ENCODE measurements at regions not wholly inside any gene's neighbourhood (a gene's known extent, or its start where the extent isn't known, plus 50 kb on each side); places are given as distances from the start of the nearest gene placed in this dataset.

- Histone ChIP-seq H3K9me3 (ENCODE audit: control insufficient read depth, insufficient read depth, low read length) (no peaks in the 10 kb centered on the region), H3K27me3 (ENCODE audit: control insufficient read depth, insufficient read depth, low read length) (no peaks in the 10 kb centered on the region), H3K4me3 (ENCODE audit: low read depth, low read length) (no peak overlapping the region), H3K4me1 (ENCODE audit: control insufficient read depth, insufficient read depth, low read length) (no peaks in the 10 kb centered on the region), H3K36me3 (ENCODE audit: control insufficient read depth, insufficient read depth, low read length) (no peaks in the 10 kb centered on the region), H3K27ac (ENCODE audit: low read depth, low read length) (no peak overlapping the region)
- DNase-seq (ENCODE audit: low read depth in 4 of 6, low spot score in 6 of 6) = no peak
- 87% methylated on average over 6 of the region's 8 CpGs for WGBS (ENCODE audit: insufficient coverage)
These were observed 180.7 kb downstream of the EVX1 start for GRCh38 chr7:27423290-27423689.

- no peaks in the 10 kb centered on the region for H3K9me3 ChIP-seq (ENCODE audit: control insufficient read depth, insufficient read depth, low read length)
These were observed 181.2 kb downstream of the EVX1 start for GRCh38 chr7:27423821-27424220.

DNA sequence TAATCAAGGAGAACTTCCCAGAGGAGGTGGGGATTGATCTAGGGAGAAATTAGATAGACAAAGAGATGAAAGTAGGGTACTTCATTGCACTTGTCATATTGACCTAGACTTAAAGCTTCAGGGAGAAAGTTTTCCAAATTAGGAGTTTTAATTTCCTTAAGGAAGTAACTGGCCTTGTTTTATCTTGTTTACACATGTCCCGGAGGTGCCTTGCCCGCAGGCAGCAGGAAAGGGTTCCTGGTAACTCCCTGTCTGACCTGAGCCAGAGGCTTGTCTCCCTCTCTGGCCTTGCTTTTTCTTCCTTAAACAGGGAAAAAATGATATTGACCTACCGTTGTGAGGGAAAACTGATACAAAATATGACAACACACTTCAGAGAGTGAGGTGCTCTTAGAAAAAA is 181.6 kb downstream of the EVX1 start:
- WGBS (ENCODE audit: insufficient coverage) = 83% methylated on average over 2 of the region's 3 CpGs
- Histone ChIP-seq H3K36me3 (ENCODE audit: control insufficient read depth, insufficient read depth, low read length) (no peaks in the 10 kb centered on the region), H3K4me3 (ENCODE audit: low read depth, low read length) (no peak overlapping the region), H3K9me3 (ENCODE audit: control insufficient read depth, insufficient read depth, low read length) (no peaks in the 10 kb centered on the region), H3K4me1 (ENCODE audit: control insufficient read depth, insufficient read depth, low read length) (no peaks in the 10 kb centered on the region), H3K27ac (ENCODE audit: low read depth, low read length) (no peak overlapping the region), H3K27me3 (ENCODE audit: control insufficient read depth, insufficient read depth, low read length) (no peaks in the 10 kb centered on the region)
- DNase-seq (ENCODE audit: low read depth in 4 of 6, low spot score in 6 of 6) = no peak

More at GRCh38 chr7:27423821-27424220, 181.2 kb downstream of the EVX1 start:
- DNase-seq (ENCODE audit: low read depth in 4 of 6, low spot score in 6 of 6) = no peak
- no peak overlapping the region for H3K27ac ChIP-seq (ENCODE audit: low read depth, low read length)
- no peaks in the 10 kb centered on the region for H3K27me3 ChIP-seq (ENCODE audit: control insufficient read depth, insufficient read depth, low read length)
- no CpG with 5 or more reads among the region's 10 CpGs for WGBS (ENCODE audit: insufficient coverage)
- no peaks in the 10 kb centered on the region for H3K36me3 ChIP-seq (ENCODE audit: control insufficient read depth, insufficient read depth, low read length)
- no peak overlapping the region for H3K4me3 ChIP-seq (ENCODE audit: low read depth, low read length)
- no peaks in the 10 kb centered on the region for H3K4me1 ChIP-seq (ENCODE audit: control insufficient read depth, insufficient read depth, low read length)

DNA sequence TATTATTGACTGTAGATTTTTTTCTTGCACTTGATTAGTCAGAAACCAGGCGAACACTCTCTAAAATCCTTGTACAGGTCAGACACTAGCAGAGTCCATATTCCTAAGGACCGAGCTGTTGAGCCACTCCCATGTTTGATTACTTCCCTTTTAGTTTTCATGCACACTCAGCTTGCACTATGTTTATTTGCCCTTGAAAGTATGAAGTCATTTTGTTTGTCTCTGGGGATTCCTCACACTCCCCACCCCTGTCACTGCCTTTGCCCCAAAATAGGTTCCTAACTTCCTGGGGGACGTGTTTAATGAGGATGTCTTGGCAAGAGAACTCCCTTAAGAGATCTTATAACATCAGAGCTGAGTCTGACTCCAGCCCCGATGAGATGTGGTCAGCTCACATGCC is 182.1 kb downstream of the EVX1 start:
- 100% methylated on average over 1 of the region's 4 CpGs for WGBS (ENCODE audit: insufficient coverage)
- Histone ChIP-seq H3K4me1 (ENCODE audit: control insufficient read depth, insufficient read depth, low read length) (no peaks in the 10 kb centered on the region), H3K36me3 (ENCODE audit: control insufficient read depth, insufficient read depth, low read length) (no peaks in the 10 kb centered on the region), H3K27ac (ENCODE audit: low read depth, low read length) (no peak overlapping the region), H3K4me3 (ENCODE audit: low read depth, low read length) (no peak overlapping the region), H3K27me3 (ENCODE audit: control insufficient read depth, insufficient read depth, low read length) (no peaks in the 10 kb centered on the region), H3K9me3 (ENCODE audit: control insufficient read depth, insufficient read depth, low read length) (no peaks in the 10 kb centered on the region)
- no peak for DNase-seq (ENCODE audit: low read depth in 4 of 6, low spot score in 6 of 6)

- no peak overlapping the region for H3K4me3 ChIP-seq (ENCODE audit: low read depth, low read length)
- no peaks in the 10 kb centered on the region for H3K36me3 ChIP-seq (ENCODE audit: control insufficient read depth, insufficient read depth, low read length)
- H3K9me3 ChIP-seq (ENCODE audit: control insufficient read depth, insufficient read depth, low read length) = no peaks in the 10 kb centered on the region
- no CpG with 5 or more reads among the region's 4 CpGs for WGBS (ENCODE audit: insufficient coverage)
- no peaks in the 10 kb centered on the region for H3K4me1 ChIP-seq (ENCODE audit: control insufficient read depth, insufficient read depth, low read length)
- no peaks in the 10 kb centered on the region for H3K27me3 ChIP-seq (ENCODE audit: control insufficient read depth, insufficient read depth, low read length)
- no peak overlapping the region for H3K27ac ChIP-seq (ENCODE audit: low read depth, low read length)
- DNase-seq (ENCODE audit: low read depth in 4 of 6, low spot score in 6 of 6) = no peak
These were observed 184.8 kb downstream of the EVX1 start for GRCh38 chr7:27427416-27427815.

- no peaks in the 10 kb centered on the region for H3K9me3 ChIP-seq (ENCODE audit: control insufficient read depth, insufficient read depth, low read length)
- H3K27me3 ChIP-seq (ENCODE audit: control insufficient read depth, insufficient read depth, low read length) = no peaks in the 10 kb centered on the region
- H3K4me1 ChIP-seq (ENCODE audit: control insufficient read depth, insufficient read depth, low read length) = no peaks in the 10 kb centered on the region
- DNase-seq (ENCODE audit: low read depth in 4 of 6, low spot score in 6 of 6) = peak in 1 of 6 donors; percentile 12
- H3K4me3 ChIP-seq (ENCODE audit: low read depth, low read length) = no peak overlapping the region
- no peaks in the 10 kb centered on the region for H3K36me3 ChIP-seq (ENCODE audit: control insufficient read depth, insufficient read depth, low read length)
- WGBS (ENCODE audit: insufficient coverage) = no CpG with 5 or more reads among the region's 2 CpGs
- no peak overlapping the region for H3K27ac ChIP-seq (ENCODE audit: low read depth, low read length)
These were observed 187.5 kb downstream of the EVX1 start for GRCh38 chr7:27430105-27430504.

DNA sequence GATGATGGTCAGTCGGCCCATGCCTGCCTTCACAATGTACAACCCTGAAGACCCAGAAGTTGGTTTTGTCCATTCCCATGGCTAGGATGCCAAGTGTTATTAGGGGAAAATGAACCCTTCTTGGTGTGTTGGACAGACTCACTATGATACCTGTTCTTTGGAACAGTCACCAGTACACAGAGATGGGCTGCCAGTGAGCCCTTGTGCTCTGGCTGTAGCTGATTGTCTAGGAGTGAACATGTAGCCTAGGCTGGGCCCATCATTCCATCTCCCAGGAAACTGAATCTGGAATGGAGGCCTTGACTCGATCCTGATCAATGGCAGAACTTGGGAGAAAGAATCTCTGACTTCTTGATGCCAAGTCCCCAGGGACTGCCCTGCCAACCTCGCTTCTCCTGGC is 188.9 kb downstream of the EVX1 start:
- Histone ChIP-seq H3K4me1 (ENCODE audit: control insufficient read depth, insufficient read depth, low read length) (no peaks in the 10 kb centered on the region), H3K36me3 (ENCODE audit: control insufficient read depth, insufficient read depth, low read length) (no peaks in the 10 kb centered on the region), H3K27ac (ENCODE audit: low read depth, low read length) (no peak overlapping the region), H3K27me3 (ENCODE audit: control insufficient read depth, insufficient read depth, low read length) (no peaks in the 10 kb centered on the region), H3K9me3 (ENCODE audit: control insufficient read depth, insufficient read depth, low read length) (no peaks in the 10 kb centered on the region), H3K4me3 (ENCODE audit: low read depth, low read length) (no peak overlapping the region)
- DNase-seq (ENCODE audit: low read depth in 4 of 6, low spot score in 6 of 6) = no peak
- 73% methylated on average over 2 of the region's 3 CpGs for whole genome bisulfite sequencing (ENCODE audit: insufficient coverage)

GRCh38 chr7:27433581-27433980 is 191.0 kb downstream of the EVX1 start:
- H3K4me3 ChIP-seq (ENCODE audit: low read depth, low read length) = no peak overlapping the region
- no CpG with 5 or more reads among the region's 1 CpG for WGBS (ENCODE audit: insufficient coverage)

GRCh38 chr7:27434756-27435400 is 192.3 kb downstream of the EVX1 start:
- 88% methylated on average over 3 of the region's 5 CpGs for WGBS (ENCODE audit: insufficient coverage)
- H3K27me3 ChIP-seq (ENCODE audit: control insufficient read depth, insufficient read depth, low read length) = no peaks in the 10 kb centered on the region

More at GRCh38 chr7:27433581-27433980, 191.0 kb downstream of the EVX1 start:
- no peak overlapping the region for H3K27ac ChIP-seq (ENCODE audit: low read depth, low read length)
- DNase-seq (ENCODE audit: low read depth in 4 of 6, low spot score in 6 of 6) = peak in 1 of 6 donors; percentile 78
- no peaks in the 10 kb centered on the region for H3K4me1 ChIP-seq (ENCODE audit: control insufficient read depth, insufficient read depth, low read length)
- H3K9me3 ChIP-seq (ENCODE audit: control insufficient read depth, insufficient read depth, low read length) = no peaks in the 10 kb centered on the region
- no peaks in the 10 kb centered on the region for H3K27me3 ChIP-seq (ENCODE audit: control insufficient read depth, insufficient read depth, low read length)
- no peaks in the 10 kb centered on the region for H3K36me3 ChIP-seq (ENCODE audit: control insufficient read depth, insufficient read depth, low read length)

GRCh38 chr7:27435461-27435860 is 192.9 kb downstream of the EVX1 start:
- Histone ChIP-seq H3K4me3 (ENCODE audit: low read depth, low read length) (no peak overlapping the region), H3K36me3 (ENCODE audit: control insufficient read depth, insufficient read depth, low read length) (no peaks in the 10 kb centered on the region), H3K4me1 (ENCODE audit: control insufficient read depth, insufficient read depth, low read length) (no peaks in the 10 kb centered on the region), H3K27ac (ENCODE audit: low read depth, low read length) (no peak overlapping the region), H3K27me3 (ENCODE audit: control insufficient read depth, insufficient read depth, low read length) (no peaks in the 10 kb centered on the region), H3K9me3 (ENCODE audit: control insufficient read depth, insufficient read depth, low read length) (no peaks in the 10 kb centered on the region)
- no peak for DNase-seq (ENCODE audit: low read depth in 4 of 6, low spot score in 6 of 6)
- WGBS (ENCODE audit: insufficient coverage) = 57% methylated on average over 3 of the region's 3 CpGs

More at GRCh38 chr7:27434756-27435400, 192.3 kb downstream of the EVX1 start:
- peak in 1 of 6 donors; percentile 11 for DNase-seq (ENCODE audit: low read depth in 4 of 6, low spot score in 6 of 6)
- Histone ChIP-seq H3K27ac (ENCODE audit: low read depth, low read length) (no peak overlapping the region), H3K4me3 (ENCODE audit: low read depth, low read length) (no peak overlapping the region), H3K36me3 (ENCODE audit: control insufficient read depth, insufficient read depth, low read length) (no peaks in the 10 kb centered on the region), H3K9me3 (ENCODE audit: control insufficient read depth, insufficient read depth, low read length) (no peaks in the 10 kb centered on the region), H3K4me1 (ENCODE audit: control insufficient read depth, insufficient read depth, low read length) (no peaks in the 10 kb centered on the region)
